IMR-90 (cell line): ENCODE measurements at regions not wholly inside any gene's neighbourhood (a gene's known extent, or its start where the extent isn't known, plus 50 kb on each side); places are given as distances from the start of the nearest gene placed in this dataset.
"Not testable (repeated sequence)": the region's sequence is repeated elsewhere in the genome, so short reads cannot be mapped to it uniquely, and the experiment has no call there.

Experiments
- ATAC-seq: fragments of 200-7000 bp; cut with Tn5 transposase; 2 replicates; pipeline ENCODE4 v1.9.1; 2020; ENCODE audit warnings: low read depth, mild to moderate bottlenecking, moderate library complexity
- BruUV-seq: library from RNA; stranded (reverse); fragments of 400-500 nt; replicated peaks from 2 replicates; lab custom pipeline; 2021; lab: Mats Ljungman, UMichigan
- CTCF ChIA-PET: fragments of 300-600 bp; formaldehyde crosslinking; extraction: SDS; loops from one replicate; lab custom pipeline; 2021; ENCODE audit warnings: antibody characterized with exemption; lab: Yijun Ruan, JAX
- POLR2A ChIA-PET: fragments of 300-600 bp; sonication (Branson Sonifier 250); formaldehyde crosslinking; loops from one replicate; lab custom pipeline; 2022; ENCODE audit warnings: antibody characterized with exemption; ENCODE audit not compliant: unreplicated experiment; lab: Charles Lee
- DNase-seq: peaks from one replicate; pipeline ENCODE4 v3.0.0; 2013
- H2AFZ ChIP-seq: replicated peaks from 2 replicates; pipeline ENCODE3; 2013; ENCODE audit warnings: low read length, mild to moderate bottlenecking; ENCODE audit not compliant: poor library complexity
- H2AK5ac ChIP-seq: 2 replicates; pipeline ENCODE4 v1.6.1; 2013; ENCODE audit warnings: low read depth, low read length, inconsistent platforms
- H2AK9ac ChIP-seq: replicated peaks from 2 replicates; pipeline ENCODE3; 2013; ENCODE audit warnings: mild to moderate bottlenecking, low read depth, low read length, moderate library complexity; ENCODE audit not compliant: poor library complexity
- H2BK120ac ChIP-seq: 2 replicates; pipeline ENCODE4 v1.6.1; 2013; ENCODE audit warnings: low read depth, low read length, inconsistent platforms
- H2BK15ac ChIP-seq: 3 replicates; pipeline ENCODE4 v1.6.1; 2013; ENCODE audit warnings: low read depth, low read length, inconsistent platforms
- H2BK20ac ChIP-seq: 2 replicates; pipeline ENCODE4 v1.6.1; 2013; ENCODE audit warnings: low read depth, mild to moderate bottlenecking, inconsistent platforms, low read length, moderate library complexity
- H2BK5ac ChIP-seq: 2 replicates; pipeline ENCODE4 v1.6.1; 2013; ENCODE audit warnings: mild to moderate bottlenecking, low read depth, low read length, inconsistent platforms; ENCODE audit not compliant: poor library complexity, severe bottlenecking
- H3K14ac ChIP-seq: replicated peaks from 2 replicates; pipeline ENCODE4 v1.6.1; 2013; ENCODE audit warnings: low read depth, low read length, inconsistent platforms
- H3K18ac ChIP-seq: 2 replicates; pipeline ENCODE4 v1.6.1; 2013; ENCODE audit warnings: low read depth, low read length, control low read depth
- H3K23ac ChIP-seq: 2 replicates; pipeline ENCODE4 v1.6.1; 2013; ENCODE audit warnings: low read depth, low read length, inconsistent platforms
- H3K27ac ChIP-seq: 2 replicates; pipeline ENCODE4 v1.5.1; 2013; ENCODE audit warnings: mild to moderate bottlenecking, control low read depth, low read length; ENCODE audit not compliant: insufficient read depth
- H3K27me3 ChIP-seq: 2 replicates; pipeline ENCODE4 v1.6.1; 2013; ENCODE audit warnings: low read length; ENCODE audit not compliant: control insufficient read depth, insufficient read depth
- H3K36me3 ChIP-seq: 2 replicates; pipeline ENCODE4 v1.6.1; 2013; ENCODE audit warnings: low read length, mixed read lengths; ENCODE audit not compliant: control insufficient read depth, insufficient read depth
- H3K4ac ChIP-seq: 2 replicates; pipeline ENCODE4 v1.6.1; 2013; ENCODE audit warnings: low read depth, low read length, inconsistent platforms
- H3K4me1 ChIP-seq: 2 replicates; pipeline ENCODE4 v1.6.1; 2013; ENCODE audit warnings: low read length, mixed read lengths; ENCODE audit not compliant: control insufficient read depth, insufficient read depth
- H3K4me2 ChIP-seq: 2 replicates; pipeline ENCODE4 v1.6.1; 2013; ENCODE audit warnings: low read depth, mild to moderate bottlenecking, control low read depth, low read length, moderate library complexity
- H3K4me3 ChIP-seq: 2 replicates; pipeline ENCODE4 v1.5.1; 2013; ENCODE audit warnings: low read depth, mild to moderate bottlenecking, control low read depth, low read length, moderate library complexity; ENCODE audit not compliant: insufficient read depth
- H3K56ac ChIP-seq: 2 replicates; pipeline ENCODE4 v1.6.1; 2013; ENCODE audit warnings: low read length, inconsistent platforms; ENCODE audit not compliant: insufficient read depth; ENCODE audit errors: extremely low read depth
- H3K79me1 ChIP-seq, 2 experiments: 2 replicates each; pipeline ENCODE4 v1.6.1; 2013; ENCODE audit warnings: low read length in 2 of 2, inconsistent platforms in 1 of 2, low read depth in 1 of 2
- H3K9ac ChIP-seq: 2 replicates; pipeline ENCODE4 v1.6.1; 2013; ENCODE audit warnings: low read depth, low read length, control low read depth
- H3K9me1 ChIP-seq: 2 replicates; pipeline ENCODE4 v1.6.1; 2013; ENCODE audit warnings: low read length, inconsistent platforms; ENCODE audit not compliant: insufficient read depth
- H3K9me3 ChIP-seq: 2 replicates; pipeline ENCODE4 v1.6.1; 2013; ENCODE audit warnings: low read length; ENCODE audit not compliant: control insufficient read depth, insufficient read depth
- H4K20me1 ChIP-seq: 2 replicates; pipeline ENCODE4 v1.6.1; 2013; ENCODE audit warnings: low read length, inconsistent platforms; ENCODE audit not compliant: insufficient read depth
- H4K5ac ChIP-seq: 2 replicates; pipeline ENCODE4 v1.6.1; 2013; ENCODE audit warnings: mild to moderate bottlenecking, low read depth, low read length, control low read depth
- H4K8ac ChIP-seq, 2 experiments: 2 replicates each; pipeline ENCODE4 v1.6.1; 2013; ENCODE audit warnings: low read depth in 2 of 2, low read length in 2 of 2, control low read depth in 1 of 2, inconsistent platforms in 1 of 2
- H4K91ac ChIP-seq: 2 replicates; pipeline ENCODE4 v1.6.1; 2013; ENCODE audit warnings: low read depth, low read length, inconsistent platforms; ENCODE audit not compliant: insufficient read depth
- WGBS, 2 experiments: methylation state at CpG; one replicate each; pipeline versions ENCODE4 v1.1.5 to v1.1.7; 2013; ENCODE audit warnings: missing lambda C conversion rate in 2 of 2; ENCODE audit not compliant: insufficient read length in 1 of 2; ENCODE audit errors: extremely low coverage in 2 of 2; 5-methylcytosine and 5-hydroxymethylcytosine counted together
- dilution Hi-C: fragments of 300-500 bp; cut with HindIII; formaldehyde crosslinking; loops from one replicate; pipeline ENCODE4 v1.14.3; 2018; ENCODE audit warnings: low sequenced_read_pairs; ENCODE audit not compliant: unreplicated experiment
- in situ Hi-C: fragments of 300-500 bp; cut with MboI; formaldehyde crosslinking; loops from 3 replicates; pipeline ENCODE4 v1.14.3; 2019; ENCODE audit warnings: low sequenced_read_pairs, inconsistent platforms, mixed read lengths
- intact Hi-C: fragments of 100-400 bp; cut with micrococcal nuclease; formaldehyde crosslinking; loops from 2 replicates; pipeline ENCODE4 v1.10.0; 2022

GRCh38 chr4:159595101-159595500 lies 492.2 kb downstream of the RAPGEF2 start:
- BruUV-seq, H3K14ac ChIP-seq, H3K9ac ChIP-seq, H3K18ac ChIP-seq, H2BK15ac ChIP-seq, H2BK5ac ChIP-seq, POLR2A ChIA-PET, H3K4me1 ChIP-seq, H4K91ac ChIP-seq, H4K8ac ChIP-seq, H2AK9ac ChIP-seq, H2BK20ac ChIP-seq, H3K79me1 ChIP-seq, H3K56ac ChIP-seq, H4K20me1 ChIP-seq, H3K27ac ChIP-seq, H3K9me1 ChIP-seq, intact Hi-C loops, CTCF ChIA-PET, in situ Hi-C loops, dilution Hi-C loops, H3K27me3 ChIP-seq, DNase-seq, ATAC-seq, H3K4me3 ChIP-seq, H3K36me3 ChIP-seq, H2BK120ac ChIP-seq, H3K9me3 ChIP-seq, H3K23ac ChIP-seq, H2AFZ ChIP-seq, H2AK5ac ChIP-seq, H3K4me2 ChIP-seq, H4K5ac ChIP-seq, H3K4ac ChIP-seq: not testable (repeated sequence)
- no CpG with 5 or more reads among the region's 4 CpGs for WGBS, 2 experiments
